K562 (cell line): ENCODE measurements at regions not wholly inside any gene's neighbourhood (a gene's known extent, or its start where the extent isn't known, plus 50 kb on each side); places are given as distances from the start of the nearest gene placed in this dataset.

Experiments used
- BCOR ChIP-seq: fragments of 450-650 bp; IDR thresholded peaks from 2 replicates; pipeline ENCODE4 v1.6.1; 2016
- CBFA2T3 ChIP-seq: fragments of 450-650 bp; IDR thresholded peaks from 2 replicates; pipeline ENCODE4 v1.6.1; 2017
- CHD4 ChIP-seq: fragments of 200-600 bp; sonication (generic); IDR thresholded peaks from 3 replicates; pipeline ENCODE4 v1.6.1; 2012; ENCODE audit warnings: low read depth, mild to moderate bottlenecking, mixed read lengths, low read length, inconsistent platforms; ENCODE audit not compliant: insufficient read depth, insufficient replicate concordance, poor library complexity, severe bottlenecking
- EP300 ChIP-seq: IDR thresholded peaks from 2 replicates; pipeline ENCODE4 v1.6.1; 2012; ENCODE audit warnings: low read length, improper control_type of control experiment
- GATAD2A ChIP-seq: fragments of 450-650 bp; IDR thresholded peaks from 2 replicates; pipeline ENCODE4 v1.6.1; 2017
- HDAC3 ChIP-seq: fragments of 450-650 bp; IDR thresholded peaks from 2 replicates; pipeline ENCODE4 v1.6.1; 2018; ENCODE audit warnings: borderline replicate concordance, mild to moderate bottlenecking, moderate library complexity; ENCODE audit not compliant: partially characterized antibody
- HIVEP1 ChIP-seq: fragments of 250-450 bp; sonication (Bioruptor Pico); IDR thresholded peaks from 2 replicates; pipeline ENCODE4 v1.4.0; 2020; ENCODE audit warnings: mild to moderate bottlenecking
- NFIC ChIP-seq: fragments of 450-650 bp; IDR thresholded peaks from 2 replicates; pipeline ENCODE4 v1.6.1; 2017; ENCODE audit warnings: mild to moderate bottlenecking, inconsistent platforms
- OTX1 ChIP-seq: fragments of 450-650 bp; formaldehyde crosslinking; IDR thresholded peaks from 2 replicates; pipeline ENCODE4 v1.4.0; 2022; ENCODE audit warnings: mild to moderate bottlenecking
- PHB ChIP-seq: fragments of 250-450 bp; sonication (Bioruptor Pico); IDR thresholded peaks from 2 replicates; pipeline ENCODE4 v1.5.0; 2021
- RBM25 ChIP-seq: fragments of 200-400 bp; formaldehyde crosslinking; IDR thresholded peaks from 2 replicates; pipeline ENCODE4 v1.6.1; 2018; ENCODE audit warnings: low read length, low read depth, moderate library complexity; ENCODE audit not compliant: severe bottlenecking
- SMAD2 ChIP-seq: fragments of 150-350 bp; IDR thresholded peaks from 2 replicates; pipeline ENCODE4 v1.6.1; 2014; ENCODE audit warnings: low read depth, mild to moderate bottlenecking, low read length
- SMARCA5 ChIP-seq: fragments of 450-650 bp; IDR thresholded peaks from 2 replicates; pipeline ENCODE4 v1.6.1; 2016
- TFAP4 ChIP-seq: sonication (generic); formaldehyde crosslinking; IDR thresholded peaks from 2 replicates; pipeline ENCODE4 v1.8.0; 2022; ENCODE audit warnings: missing genetic modification reagents, mild to moderate bottlenecking, moderate library complexity, borderline replicate concordance
- XRCC4 ChIP-seq: IDR thresholded peaks from one replicate; pipeline ENCODE4 v1.6.1; 2011; ENCODE audit not compliant: insufficient read depth, insufficient read length; ENCODE audit errors: extremely low read depth
- ZNF282 ChIP-seq: sonication (generic); formaldehyde crosslinking; IDR thresholded peaks from 2 replicates; pipeline ENCODE4 v1.8.1; 2023; ENCODE audit warnings: missing genetic modification reagents
- ZNF445 ChIP-seq: fragments of 250-450 bp; sonication (Bioruptor Pico); IDR thresholded peaks from 2 replicates; pipeline ENCODE4 v1.4.0; 2020; ENCODE audit warnings: low read depth, mild to moderate bottlenecking, moderate library complexity
- TF ChIP-seq, protein P1 (sequence below): fragments of 450-650 bp; IDR thresholded peaks from 2 replicates; pipeline ENCODE4 v1.6.1; 2017; ENCODE audit warnings: antibody characterized with exemption, mild to moderate bottlenecking
- TF ChIP-seq, protein P2 (sequence below): sonication (generic); formaldehyde crosslinking; IDR thresholded peaks from 2 replicates; pipeline ENCODE4 v1.8.1; 2023; ENCODE audit warnings: mild to moderate bottlenecking, missing genetic modification reagents
- TF ChIP-seq, protein P3 (sequence below): sonication (generic); formaldehyde crosslinking; IDR thresholded peaks from 2 replicates; pipeline ENCODE4 v1.8.1; 2023; ENCODE audit warnings: mild to moderate bottlenecking, missing genetic modification reagents, moderate library complexity
- TF ChIP-seq, protein P4 (sequence below): fragments of 250-450 bp; sonication (Bioruptor Pico); IDR thresholded peaks from 2 replicates; pipeline ENCODE4 v1.8.0; 2021; ENCODE audit warnings: moderate library complexity, mild to moderate bottlenecking, inconsistent platforms

DNA sequence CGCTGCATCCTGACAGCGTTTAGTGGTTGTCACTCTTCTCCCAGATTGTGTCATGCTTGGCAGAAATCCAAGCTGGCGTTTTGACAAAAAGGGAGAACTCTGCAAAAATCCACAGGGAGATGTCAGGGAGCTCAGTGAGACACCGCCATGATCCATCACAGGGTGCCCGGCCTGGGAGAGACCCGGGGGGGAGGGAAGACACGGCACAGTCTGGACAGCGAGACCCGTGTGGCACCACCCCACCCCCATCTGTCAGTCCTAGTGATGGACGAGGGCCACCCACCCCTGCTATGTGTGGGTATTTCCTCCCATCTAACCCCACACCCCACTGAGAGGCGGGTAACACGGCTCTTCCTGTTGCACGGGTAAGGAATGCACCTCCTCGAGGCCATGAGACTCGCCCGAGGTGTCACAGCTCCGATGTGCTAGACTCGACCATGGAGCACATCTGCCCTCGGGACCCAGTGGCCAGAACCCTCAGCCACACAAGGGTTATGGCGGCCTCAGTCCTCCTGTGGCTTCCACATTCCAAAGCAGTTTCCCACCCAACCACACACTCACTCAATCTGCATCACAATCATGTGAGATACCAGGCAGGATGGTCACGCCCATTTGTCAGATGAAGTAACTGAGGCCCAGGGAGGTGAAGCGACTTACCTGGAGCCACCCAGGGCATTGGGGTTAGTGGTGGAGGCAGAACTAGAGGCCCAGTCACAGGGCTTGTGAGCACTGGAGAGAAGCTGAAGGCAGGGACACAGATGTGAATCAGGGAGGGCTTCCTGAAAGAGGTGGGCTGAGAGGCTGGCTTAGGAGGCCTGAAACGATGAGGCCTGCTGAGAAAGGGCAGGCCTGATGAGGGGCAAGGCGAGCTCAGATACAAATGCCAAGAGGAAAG lies 688.5 kb downstream of the MATN1 start (continued):
- TF ChIP-seq, protein P1, sequence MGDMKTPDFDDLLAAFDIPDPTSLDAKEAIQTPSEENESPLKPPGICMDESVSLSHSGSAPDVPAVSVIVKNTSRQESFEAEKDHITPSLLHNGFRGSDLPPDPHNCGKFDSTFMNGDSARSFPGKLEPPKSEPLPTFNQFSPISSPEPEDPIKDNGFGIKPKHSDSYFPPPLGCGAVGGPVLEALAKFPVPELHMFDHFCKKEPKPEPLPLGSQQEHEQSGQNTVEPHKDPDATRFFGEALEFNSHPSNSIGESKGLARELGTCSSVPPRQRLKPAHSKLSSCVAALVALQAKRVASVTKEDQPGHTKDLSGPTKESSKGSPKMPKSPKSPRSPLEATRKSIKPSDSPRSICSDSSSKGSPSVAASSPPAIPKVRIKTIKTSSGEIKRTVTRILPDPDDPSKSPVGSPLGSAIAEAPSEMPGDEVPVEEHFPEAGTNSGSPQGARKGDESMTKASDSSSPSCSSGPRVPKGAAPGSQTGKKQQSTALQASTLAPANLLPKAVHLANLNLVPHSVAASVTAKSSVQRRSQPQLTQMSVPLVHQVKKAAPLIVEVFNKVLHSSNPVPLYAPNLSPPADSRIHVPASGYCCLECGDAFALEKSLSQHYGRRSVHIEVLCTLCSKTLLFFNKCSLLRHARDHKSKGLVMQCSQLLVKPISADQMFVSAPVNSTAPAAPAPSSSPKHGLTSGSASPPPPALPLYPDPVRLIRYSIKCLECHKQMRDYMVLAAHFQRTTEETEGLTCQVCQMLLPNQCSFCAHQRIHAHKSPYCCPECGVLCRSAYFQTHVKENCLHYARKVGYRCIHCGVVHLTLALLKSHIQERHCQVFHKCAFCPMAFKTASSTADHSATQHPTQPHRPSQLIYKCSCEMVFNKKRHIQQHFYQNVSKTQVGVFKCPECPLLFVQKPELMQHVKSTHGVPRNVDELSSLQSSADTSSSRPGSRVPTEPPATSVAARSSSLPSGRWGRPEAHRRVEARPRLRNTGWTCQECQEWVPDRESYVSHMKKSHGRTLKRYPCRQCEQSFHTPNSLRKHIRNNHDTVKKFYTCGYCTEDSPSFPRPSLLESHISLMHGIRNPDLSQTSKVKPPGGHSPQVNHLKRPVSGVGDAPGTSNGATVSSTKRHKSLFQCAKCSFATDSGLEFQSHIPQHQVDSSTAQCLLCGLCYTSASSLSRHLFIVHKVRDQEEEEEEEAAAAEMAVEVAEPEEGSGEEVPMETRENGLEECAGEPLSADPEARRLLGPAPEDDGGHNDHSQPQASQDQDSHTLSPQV: no peak
- TF ChIP-seq OTX1 (CRISPR knock-in tag) (no peak), HDAC3 (no peak), ZNF282 (no peak), GATAD2A (no peak), RBM25 (peak; percentile 42), SMARCA5 (peak; percentile 55; the same call in 1 of the 2 replicates), BCOR (peak; percentile 81), PHB (no peak), TFAP4 (CRISPR knock-in tag) (no peak), SMAD2 (no peak), XRCC4 (no peak), NFIC (peak; percentile 66), ZNF445 (CRISPR knock-in tag) (no peak), EP300 (no peak), CHD4 (no peak), HIVEP1 (CRISPR knock-in tag) (no peak), CBFA2T3 (no peak)
- TF ChIP-seq, protein P2, sequence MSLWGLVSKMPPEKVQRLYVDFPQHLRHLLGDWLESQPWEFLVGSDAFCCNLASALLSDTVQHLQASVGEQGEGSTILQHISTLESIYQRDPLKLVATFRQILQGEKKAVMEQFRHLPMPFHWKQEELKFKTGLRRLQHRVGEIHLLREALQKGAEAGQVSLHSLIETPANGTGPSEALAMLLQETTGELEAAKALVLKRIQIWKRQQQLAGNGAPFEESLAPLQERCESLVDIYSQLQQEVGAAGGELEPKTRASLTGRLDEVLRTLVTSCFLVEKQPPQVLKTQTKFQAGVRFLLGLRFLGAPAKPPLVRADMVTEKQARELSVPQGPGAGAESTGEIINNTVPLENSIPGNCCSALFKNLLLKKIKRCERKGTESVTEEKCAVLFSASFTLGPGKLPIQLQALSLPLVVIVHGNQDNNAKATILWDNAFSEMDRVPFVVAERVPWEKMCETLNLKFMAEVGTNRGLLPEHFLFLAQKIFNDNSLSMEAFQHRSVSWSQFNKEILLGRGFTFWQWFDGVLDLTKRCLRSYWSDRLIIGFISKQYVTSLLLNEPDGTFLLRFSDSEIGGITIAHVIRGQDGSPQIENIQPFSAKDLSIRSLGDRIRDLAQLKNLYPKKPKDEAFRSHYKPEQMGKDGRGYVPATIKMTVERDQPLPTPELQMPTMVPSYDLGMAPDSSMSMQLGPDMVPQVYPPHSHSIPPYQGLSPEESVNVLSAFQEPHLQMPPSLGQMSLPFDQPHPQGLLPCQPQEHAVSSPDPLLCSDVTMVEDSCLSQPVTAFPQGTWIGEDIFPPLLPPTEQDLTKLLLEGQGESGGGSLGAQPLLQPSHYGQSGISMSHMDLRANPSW (CRISPR knock-in tag): no peak
- TF ChIP-seq, protein P3, sequence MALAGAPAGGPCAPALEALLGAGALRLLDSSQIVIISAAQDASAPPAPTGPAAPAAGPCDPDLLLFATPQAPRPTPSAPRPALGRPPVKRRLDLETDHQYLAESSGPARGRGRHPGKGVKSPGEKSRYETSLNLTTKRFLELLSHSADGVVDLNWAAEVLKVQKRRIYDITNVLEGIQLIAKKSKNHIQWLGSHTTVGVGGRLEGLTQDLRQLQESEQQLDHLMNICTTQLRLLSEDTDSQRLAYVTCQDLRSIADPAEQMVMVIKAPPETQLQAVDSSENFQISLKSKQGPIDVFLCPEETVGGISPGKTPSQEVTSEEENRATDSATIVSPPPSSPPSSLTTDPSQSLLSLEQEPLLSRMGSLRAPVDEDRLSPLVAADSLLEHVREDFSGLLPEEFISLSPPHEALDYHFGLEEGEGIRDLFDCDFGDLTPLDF (CRISPR knock-in tag): no peak
- TF ChIP-seq, protein P4, sequence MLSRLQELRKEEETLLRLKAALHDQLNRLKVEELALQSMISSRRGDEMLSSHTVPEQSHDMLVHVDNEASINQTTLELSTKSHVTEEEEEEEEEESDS (CRISPR knock-in tag): no peak
